Kidney tubule cell (primary cell): ENCODE measurements at regions not wholly inside any gene's neighbourhood (a gene's known extent, or its start where the extent isn't known, plus 50 kb on each side); places are given as distances from the start of the nearest gene placed in this dataset.
"Not testable (repeated sequence)": the region's sequence is repeated elsewhere in the genome, so short reads cannot be mapped to it uniquely, and the experiment has no call there.

Experiments used
- DNase-seq: peaks from one replicate; pipeline ENCODE4 v3.0.0-alpha.2; 2018; ENCODE audit warnings: low spot score

DNA sequence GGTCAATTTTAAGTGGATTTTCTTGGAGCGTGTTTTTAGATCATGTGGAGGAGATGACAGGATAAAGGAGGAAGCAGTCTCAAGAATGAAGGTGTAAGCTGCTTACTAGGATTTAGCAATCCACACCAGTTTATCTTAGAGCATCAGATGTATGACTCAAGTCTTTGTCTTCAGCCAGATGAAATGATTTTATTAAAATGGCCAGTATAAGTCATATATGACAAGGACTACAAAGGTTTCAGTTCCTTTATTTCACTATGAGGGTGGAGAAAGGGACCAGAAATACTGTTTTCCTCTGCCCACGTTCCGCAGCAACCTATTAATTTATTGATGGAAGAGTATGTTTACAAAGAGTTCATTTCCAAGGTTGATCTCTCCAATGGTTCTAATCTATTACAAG, 970.5 kb upstream of the SLC39A10 start:
- DNase-seq = no peak

DNA sequence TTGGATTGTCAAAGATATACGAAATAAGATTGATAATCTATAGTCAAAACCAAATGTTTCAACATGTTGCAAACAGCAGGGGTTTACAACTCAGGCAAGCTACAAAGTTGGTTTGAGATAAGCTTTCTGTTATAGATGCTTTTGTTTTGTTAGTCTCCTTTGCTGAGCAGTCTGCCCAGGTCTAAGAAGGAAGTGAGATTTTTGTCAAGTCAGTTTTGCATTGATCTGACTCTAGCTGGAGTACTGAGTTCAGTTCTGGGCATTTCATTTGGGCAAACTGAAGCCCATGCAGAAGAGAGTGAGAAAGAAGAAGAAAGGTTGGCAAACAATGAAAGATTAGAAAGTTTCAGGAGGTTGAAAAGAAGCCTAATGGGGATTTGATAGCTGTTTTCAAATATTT, 983.0 kb upstream of the SLC39A10 start:
- no peak for DNase-seq

DNA sequence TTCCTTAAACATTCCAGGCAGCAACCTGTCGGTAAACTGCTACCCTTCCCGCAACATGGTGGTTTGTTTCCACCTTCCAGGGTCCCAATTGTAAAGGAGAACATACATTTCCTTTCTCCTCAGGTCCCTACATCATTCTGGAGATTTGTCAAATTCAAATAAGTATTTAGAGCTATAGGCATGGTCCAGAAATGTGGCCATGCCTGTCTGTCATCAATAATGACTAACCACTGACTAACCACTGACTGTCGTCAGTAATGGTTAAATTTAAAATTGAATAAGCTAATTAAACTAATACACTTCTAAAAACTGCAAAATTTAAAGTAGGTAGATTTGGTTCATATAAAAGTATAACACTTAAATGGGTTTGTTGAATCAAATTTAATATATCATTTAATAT, 984.0 kb upstream of the SLC39A10 start:
- DNase-seq = no peak

DNA sequence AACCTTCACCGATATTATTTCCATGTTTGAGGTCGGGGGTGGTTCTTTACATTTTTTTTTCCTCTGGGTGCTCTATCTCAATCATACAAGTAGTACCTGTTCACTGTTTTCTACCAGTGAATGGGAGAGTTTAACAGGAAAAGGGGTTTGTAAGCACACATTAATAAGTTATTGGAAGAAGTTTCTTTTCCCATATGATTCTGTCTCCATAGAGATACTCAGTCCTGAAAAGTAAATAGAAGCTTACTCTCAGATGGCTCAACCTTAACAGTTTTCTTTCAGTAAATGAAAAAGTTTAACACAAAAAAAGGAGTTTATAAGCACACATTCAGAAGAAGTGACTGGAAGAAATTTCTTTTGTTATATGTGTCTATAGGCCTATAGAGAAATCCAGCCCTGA, 995.6 kb upstream of the SLC39A10 start:
- no peak for DNase-seq

DNA sequence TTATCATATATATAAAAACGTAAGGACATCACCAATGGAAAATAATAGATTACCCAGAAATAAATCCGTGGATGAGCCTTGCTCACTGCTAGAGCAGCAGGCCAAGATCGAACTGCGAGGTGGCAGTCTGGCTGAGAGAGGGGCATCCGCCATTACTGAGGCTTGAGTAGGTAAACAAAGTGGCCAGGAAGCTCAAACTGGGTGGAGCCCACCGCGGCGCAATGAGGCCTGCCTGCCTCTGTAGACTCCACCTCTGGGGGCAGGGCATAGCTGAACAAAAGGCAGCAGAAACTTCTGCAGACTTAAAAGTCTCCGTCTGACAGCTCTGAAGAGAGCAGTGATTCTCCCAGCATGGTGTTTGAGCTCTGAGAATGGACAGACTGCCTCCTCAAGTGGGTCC, 1018.0 kb upstream of the SLC39A10 start:
- DNase-seq = not testable (repeated sequence)

DNA sequence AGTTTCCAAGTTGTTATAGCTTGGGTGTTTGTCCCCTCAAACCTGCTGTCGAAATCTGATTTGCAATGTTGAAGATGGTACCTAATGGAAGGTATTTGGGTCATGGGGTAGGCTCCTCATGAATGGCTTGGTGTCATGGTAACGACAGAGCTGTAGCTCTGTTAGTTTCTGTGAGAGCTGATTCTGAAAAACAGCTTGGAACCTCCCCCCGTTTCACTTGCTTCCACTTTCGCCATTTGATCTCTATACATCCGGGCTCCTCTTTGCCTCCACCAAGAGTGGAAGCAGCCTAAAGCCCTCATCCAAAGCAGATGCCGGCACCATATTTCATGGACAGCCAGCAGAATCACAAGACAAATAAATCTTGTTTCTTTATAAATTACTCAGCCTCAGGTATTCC, 1035.1 kb upstream of the SLC39A10 start:
- no peak for DNase-seq

DNA sequence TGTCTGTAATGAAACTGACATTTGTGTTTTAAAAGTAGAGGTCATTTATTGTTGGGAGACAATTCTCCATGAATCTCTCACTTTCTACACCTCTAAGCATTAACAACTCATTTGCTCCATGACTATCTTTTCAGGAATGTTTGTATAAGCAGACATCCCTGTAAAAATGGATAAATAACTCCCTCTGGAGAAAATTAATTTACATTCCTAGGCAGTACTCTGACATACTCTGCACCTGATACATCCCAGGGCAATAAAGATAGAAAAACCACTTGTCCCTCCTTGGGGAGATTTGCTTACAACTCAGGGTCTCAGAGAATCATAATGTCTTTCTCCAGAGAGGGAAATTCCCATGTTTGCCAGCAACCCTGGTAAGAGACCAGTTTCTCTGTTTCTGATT, 1037.7 kb upstream of the SLC39A10 start:
- DNase-seq = peak; percentile 6

DNA sequence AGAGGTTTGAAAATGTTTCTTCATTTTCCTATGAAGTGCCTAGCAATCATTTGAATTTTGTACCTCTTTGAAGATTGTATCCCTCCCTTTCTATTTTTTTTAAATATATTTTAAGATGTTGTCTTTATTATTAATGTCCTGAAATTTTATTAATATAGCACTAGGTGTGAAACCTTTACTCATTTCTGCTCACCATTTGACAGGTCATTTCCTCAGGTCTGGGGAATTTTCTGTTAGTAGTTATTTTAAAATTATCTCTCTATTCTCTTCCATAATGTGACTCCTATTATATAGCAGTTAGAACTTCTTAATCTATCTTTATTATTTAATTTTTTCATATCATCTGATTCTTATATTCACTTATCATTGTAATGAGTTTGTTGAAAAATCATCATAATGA, 1038.6 kb upstream of the SLC39A10 start:
- DNase-seq = no peak

DNA sequence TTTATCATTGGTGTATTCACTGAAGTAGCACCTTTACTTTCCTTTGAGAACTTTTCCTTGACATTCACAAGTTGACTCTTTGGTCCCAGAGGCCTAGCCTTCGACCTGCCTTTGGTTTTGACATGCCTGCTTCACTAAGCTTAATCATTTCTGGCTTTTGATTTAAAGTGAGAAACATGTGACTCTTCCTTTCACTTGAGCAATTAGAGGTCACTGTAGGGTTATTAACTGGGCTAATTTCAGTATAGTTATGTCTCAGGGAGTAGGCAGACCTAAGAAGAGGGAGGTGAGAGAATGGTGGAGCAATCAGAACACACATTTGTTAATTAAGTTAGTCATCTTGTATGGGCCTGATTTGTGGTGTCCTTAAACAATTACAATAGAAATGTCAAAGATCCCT, 1040.7 kb upstream of the SLC39A10 start:
- no peak for DNase-seq

DNA sequence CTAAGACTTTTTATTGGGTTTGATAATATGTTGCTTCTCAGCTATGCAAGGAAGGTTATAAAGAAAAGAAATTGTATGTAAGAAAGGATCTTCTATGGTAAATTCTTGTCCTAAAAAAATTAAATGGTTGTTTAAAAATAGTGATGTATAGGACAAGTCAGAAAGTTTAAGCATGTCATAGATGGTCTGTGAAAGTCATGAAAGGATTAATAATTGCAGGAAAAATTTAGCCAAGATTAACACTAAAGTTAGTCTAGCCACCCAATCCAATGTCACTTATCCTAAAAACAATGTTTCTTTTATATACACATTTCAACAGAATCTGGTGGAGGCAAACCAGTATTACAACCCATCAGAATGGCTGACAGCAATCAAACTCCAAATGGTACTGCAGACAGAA, 1046.7 kb upstream of the SLC39A10 start:
- no peak for DNase-seq

DNA sequence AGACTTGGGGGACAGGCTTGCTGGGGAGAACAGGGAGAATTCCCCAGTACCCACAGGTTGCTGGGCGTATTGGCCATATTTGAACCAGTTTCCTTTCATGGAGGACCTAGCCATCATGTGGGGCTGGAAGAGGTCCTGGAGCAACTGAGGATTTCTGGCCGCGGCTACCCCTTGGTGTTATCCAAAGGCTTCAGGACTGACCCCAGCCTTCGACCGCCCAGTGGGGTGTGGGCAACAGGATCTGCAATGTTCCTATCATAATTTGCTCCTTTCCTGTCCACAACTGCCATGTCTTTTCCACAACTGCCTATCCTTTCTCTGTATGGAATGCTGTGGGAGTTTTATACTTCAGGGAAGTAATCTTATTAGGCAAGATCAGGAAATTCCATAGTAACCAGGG, 1053.6 kb upstream of the SLC39A10 start:
- DNase-seq = no peak

DNA sequence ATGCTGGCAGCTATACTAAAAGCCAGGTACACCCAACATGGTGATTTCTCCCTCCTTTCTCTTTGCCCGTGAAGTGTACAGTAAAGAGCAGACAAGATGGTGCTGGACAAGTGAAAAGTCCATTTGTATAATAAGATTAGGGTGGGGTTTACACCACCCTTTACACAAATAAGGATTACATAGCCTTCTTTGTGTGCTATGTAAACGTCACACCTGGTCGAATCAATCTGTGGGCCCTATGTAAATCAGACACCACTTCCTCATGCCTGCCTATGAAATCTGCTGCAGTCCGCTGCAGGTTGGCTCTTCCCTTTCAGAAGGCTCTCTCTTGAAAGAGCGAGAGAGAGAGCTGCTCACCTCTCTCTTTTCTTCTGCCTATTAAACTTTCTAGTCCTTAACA, 1054.3 kb upstream of the SLC39A10 start:
- no peak for DNase-seq

DNA sequence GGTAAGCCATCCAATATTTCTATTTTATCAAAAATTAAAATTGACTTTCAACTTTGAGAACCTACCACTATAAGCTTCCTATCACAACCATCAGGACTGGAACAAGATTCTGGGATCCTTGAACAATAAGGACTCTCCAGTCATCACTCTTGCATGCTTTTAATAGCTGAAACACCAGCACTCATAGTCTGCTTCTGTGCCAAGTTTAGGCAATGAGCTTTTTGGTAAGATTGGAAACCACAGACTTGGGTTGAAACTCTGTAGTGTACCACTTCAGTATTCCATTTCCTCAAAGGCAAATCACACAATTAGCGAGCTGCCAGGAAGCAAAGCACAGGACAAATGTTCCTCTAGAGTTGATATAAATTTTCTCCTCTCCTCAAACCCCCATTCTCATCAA, 1065.8 kb upstream of the SLC39A10 start:
- no peak for DNase-seq

DNA sequence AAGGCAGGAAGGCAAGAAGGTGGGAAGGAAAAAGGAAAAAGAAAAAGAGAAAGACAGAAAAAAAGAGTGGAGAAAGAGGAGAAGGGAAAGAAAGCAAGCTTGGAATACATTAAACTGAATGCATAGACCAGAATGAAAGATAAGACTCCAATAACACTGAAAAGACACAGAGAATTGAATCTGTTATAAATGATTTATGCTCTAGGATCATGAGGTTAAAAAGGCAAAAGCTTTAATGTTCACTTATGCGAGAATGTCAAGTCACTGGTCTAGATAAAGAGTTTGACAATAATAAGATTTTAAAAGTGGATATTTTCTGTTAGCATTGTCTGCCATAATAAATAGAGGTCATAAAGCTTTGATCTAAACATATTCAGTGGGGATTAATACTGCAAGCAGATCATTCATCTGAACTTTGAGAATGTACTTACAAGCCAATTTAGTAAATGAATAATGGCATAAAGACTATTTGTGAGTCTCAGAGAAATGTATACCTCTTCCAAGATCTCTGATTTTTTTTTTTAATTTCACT, 1069.2 kb upstream of the SLC39A10 start:
- DNase-seq = no peak

DNA sequence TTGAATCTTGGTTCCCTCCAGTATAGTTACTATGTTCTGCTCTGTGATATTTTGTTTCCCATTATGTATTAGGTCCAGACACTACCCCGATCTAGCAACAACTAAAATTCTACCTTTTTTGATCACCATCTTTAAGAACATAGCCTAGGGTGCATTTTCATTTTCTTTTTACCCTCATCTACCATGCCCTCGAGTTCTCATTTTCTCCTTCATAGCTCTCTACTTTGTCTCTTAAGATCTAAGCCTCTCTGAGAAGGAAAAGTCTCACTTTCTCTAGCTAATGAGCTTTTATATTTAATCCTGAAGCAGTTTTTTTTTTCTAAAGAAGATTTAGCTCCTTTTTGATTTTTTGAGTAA, 1089.4 kb upstream of the SLC39A10 start:
- no peak for DNase-seq

DNA sequence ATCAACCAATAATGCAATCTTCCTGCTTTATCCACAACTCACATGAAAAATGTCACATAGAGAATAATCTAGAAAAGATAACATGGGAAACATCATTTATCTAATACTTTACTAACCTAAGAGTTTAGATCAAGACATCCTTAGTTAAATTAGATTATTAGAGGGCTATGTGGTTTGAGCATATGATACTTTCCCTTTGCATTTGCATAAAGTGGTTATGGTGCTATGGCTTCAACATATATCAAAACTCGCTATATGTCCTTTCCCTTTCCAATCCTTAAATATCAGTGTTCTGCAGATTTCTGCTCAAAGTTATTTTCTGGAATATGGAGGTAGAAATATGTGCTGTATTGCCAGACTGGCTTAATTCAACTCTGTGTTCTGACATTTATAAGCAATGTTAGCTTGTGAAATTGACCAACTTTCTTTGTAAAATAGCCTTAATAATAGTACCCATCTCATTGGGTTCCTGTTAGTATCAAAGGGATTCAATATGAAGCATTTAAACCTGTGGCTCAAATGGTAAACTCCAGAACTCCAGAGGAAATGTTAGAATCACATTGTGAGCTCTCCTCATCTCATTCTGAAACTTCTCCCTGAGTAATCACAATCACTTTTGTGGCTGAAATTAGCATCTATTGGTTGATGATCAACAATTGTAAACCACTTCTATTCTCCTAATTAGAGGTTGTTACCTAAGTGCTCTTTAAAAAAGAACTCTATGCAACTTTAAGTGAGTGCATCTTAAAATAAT, 1089.9 kb upstream of the SLC39A10 start:
- DNase-seq = no peak

DNA sequence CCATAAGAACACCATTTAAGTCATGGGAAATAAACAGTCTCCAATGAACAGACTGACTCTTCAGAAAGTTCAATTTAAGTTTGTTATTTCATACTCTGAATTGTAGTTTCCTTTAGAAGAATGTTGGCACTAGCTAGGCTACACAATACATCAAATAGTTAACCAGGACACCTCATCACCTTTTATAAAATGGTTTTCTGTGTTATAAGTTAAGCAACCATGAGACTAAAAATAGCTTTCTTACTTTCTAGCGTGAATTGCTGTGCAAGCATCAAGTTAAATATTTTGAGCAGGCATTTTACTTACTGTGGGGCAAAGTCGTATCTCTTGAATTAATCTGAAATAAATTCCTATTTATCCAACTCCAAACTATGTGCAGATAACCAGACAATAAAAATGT, 1092.6 kb upstream of the SLC39A10 start:
- no peak for DNase-seq

DNA sequence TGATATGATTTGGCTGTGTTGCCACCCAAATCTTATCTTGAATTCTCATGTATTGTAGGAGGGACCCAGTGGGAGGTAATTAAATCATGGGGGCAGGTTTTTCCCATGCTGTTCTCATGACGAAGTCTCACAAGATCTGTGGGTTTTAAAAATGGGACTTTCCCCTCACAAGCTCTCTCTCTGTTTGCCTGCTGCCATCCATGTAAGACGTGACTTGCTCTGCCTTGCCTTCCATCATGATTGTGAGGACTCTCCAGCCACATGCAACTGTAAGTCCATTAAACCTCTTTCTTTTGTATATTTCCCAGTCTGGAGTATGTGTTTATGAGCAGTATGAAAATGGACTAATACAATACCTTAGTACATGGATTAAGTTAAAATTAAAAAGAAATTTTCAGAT, 1094.7 kb upstream of the SLC39A10 start:
- DNase-seq = no peak

DNA sequence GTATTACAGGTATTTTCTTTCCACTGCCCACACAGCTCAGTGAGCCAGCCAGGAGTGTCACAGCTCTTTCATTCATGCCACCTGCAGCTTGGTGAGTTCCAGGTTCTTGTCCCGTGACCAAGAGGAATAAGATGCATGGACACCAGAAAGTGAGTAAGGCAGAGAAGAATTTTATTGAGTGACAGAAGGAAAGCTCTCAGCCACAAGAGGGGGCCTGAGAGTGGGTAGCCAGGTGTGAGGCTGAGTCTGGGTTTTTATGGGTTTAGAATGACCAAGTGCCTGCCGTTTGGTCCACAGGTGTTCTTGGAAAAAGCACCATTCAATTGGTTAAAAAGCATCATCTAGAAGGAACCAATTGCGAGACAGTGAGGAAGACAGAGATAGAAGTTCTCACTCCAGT, 1097.1 kb upstream of the SLC39A10 start:
- DNase-seq = no peak

DNA sequence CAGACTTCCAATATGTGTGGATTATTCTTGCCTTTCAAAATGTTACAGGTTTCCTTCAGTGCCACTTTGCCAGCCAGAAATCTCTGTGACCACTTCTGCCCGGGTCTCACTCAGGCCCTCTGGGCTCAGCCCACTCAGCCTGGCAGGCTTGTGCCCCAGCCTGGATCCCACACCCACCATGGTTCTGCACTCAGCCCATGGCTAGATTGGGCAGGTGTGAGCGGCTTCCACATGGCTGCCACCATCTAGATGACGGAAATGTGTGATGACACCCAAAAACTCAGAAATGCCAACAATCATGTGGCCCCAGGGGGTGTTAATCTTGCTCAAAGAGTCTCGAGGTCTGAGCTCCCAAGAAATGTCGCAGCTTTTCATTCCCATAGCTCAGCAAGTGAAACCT, 1097.5 kb upstream of the SLC39A10 start:
- DNase-seq = no peak

DNA sequence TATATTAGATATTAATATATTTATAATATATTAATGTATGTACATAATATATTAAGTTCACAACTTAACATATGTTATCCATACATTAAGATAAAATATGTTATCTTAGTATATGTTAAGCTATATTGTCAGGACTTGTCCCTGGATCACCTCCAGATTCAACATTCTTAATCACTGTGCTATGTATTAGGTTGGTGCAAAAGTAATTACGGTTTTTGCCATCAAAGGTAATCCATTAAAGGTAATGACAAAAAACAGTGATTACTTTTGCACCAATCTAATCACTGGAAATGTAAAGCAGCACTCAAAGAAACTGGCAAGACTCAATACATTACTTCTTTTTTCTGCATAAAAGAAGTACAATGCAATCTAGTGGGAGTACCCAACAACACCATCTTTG, 1099.0 kb upstream of the SLC39A10 start:
- no peak for DNase-seq

DNA sequence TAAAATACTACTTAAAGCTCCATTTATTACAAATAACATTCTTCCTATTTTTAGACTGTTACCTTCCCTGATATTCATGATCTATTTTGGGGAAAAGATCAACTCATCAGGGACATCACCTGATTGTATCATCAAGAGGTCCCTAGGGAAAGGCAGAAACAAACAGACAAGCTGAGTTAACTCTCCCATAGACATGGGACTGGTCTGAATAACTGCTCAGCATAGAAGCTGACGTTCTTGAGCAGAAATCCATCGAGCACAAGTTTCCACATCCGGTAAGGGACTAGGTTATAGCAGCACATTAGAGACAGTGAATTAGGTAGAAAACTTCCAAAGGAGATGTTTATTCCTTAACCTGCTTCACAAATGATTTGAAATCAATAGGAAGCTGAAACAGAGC, 1100.4 kb upstream of the SLC39A10 start:
- DNase-seq = no peak

DNA sequence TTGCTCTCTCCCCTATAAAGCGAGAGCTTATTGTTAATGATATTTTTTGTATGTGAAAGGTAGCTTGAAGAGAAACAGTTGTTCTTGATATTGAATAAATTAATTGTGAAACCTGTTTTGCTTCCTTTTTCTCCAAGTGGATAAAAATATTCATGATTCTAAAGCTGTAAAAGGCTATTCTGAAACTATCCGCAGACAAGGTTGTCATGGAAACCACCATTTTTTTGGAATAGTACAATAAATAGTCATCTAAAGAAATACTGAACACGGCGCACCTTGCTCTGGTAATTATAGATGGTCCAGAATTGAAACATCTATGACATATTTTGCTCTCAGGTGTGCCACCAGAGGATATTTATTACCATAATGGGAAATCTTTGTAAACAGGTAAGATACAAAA, 1103.0 kb upstream of the SLC39A10 start:
- no peak for DNase-seq

DNA sequence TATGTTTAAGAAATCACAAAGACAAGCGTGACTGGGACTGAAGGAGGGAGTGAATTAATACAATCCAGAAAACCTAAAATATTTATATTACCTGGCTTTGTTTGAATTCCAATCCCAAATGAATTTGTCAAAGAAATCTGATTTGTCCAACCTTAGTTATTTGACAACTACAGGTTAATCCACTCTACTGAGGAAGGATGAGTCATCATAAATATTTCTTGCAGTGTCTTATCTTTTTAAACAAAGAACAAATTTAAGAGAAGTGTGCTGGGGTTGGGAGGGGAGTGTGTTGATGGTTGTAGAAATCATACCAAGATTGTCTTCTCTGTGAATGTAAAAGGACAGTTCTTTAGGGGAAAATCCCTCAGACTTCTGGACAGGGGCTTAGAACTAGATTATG, 1106.3 kb upstream of the SLC39A10 start:
- DNase-seq = no peak

DNA sequence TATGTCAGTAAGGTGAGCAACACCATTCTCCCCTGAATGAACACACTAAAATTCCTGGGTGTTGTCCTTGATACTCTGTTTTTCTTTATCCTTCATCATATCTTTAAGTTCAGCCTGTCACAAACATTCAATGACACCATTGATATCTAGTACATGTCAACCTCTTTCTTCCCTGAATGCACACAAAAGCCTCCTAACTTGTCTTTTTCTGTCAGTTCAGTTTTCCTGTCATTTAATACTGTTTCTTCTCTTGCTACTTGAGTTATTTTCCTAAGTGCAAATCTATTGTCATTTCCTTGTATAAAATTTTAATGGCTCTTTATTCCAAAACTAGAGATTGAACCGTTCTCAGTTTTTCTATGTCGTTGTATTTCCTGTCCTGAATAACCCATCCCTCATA, 1107.6 kb upstream of the SLC39A10 start:
- no peak for DNase-seq
